ENCODE measurements at regions not wholly inside any gene's neighbourhood (a gene's known extent, or its start where the extent isn't known, plus 50 kb on each side); places are given as distances from the start of the nearest gene placed in this dataset.
A peak's percentile ranks its signal among the peaks of the same experiment; 100 is the strongest.

GRCh38 chr3:42037318-42037945 is 53.7 kb upstream of the TRAK1 start:
- no peak for TF ChIP-seq RAD21 (IDR thresholded peaks at IDR 0.05; ENCODE audit: low read depth)
- TF ChIP-seq EGR1 (IDR thresholded peaks at IDR 0.05) = no peak
- TF ChIP-seq NFIC (IDR thresholded peaks at IDR 0.05) = no peak
- TF ChIP-seq FOXM1 (IDR thresholded peaks at IDR 0.05; ENCODE audit: borderline replicate concordance, low read depth) = no peak

GRCh38 chr3:42036483-42036823 is 54.7 kb upstream of the TRAK1 start:
- TF ChIP-seq EGR1 (IDR thresholded peaks at IDR 0.05) = no peak
- no peak for TF ChIP-seq ZBTB7A (IDR thresholded peaks at IDR 0.05; ENCODE audit: low read depth)
- no peak for TF ChIP-seq TAF1 (IDR thresholded peaks at IDR 0.05; ENCODE audit: low read depth)
- TF ChIP-seq NFIC (IDR thresholded peaks at IDR 0.05) = no peak
- peak; percentile 42; the same call in 1 of the 2 replicates for TF ChIP-seq TEAD4 (IDR thresholded peaks at IDR 0.05)

GRCh38 chr3:42035816-42036482 is 55.2 kb upstream of the TRAK1 start:
- TF ChIP-seq EGR1 (IDR thresholded peaks at IDR 0.05) (no peak), YY1 (IDR thresholded peaks at IDR 0.05; ENCODE audit: low read depth) (no peak), FOXM1 (IDR thresholded peaks at IDR 0.05; ENCODE audit: borderline replicate concordance, low read depth) (no peak), MAX (IDR thresholded peaks at IDR 0.05) (no peak), TCF12 (IDR thresholded peaks at IDR 0.05; ENCODE audit: low read depth) (no peak), TEAD4 (IDR thresholded peaks at IDR 0.05) (no peak), TAF1 (IDR thresholded peaks at IDR 0.05; ENCODE audit: low read depth) (no peak), NFIC (IDR thresholded peaks at IDR 0.05) (no peak), REST (IDR thresholded peaks at IDR 0.05; ENCODE audit: low read depth) (no peak), ZBTB7A (IDR thresholded peaks at IDR 0.05; ENCODE audit: low read depth) (no peak), CEBPB (IDR thresholded peaks at IDR 0.05) (no peak), CREB1 (IDR thresholded peaks at IDR 0.05; ENCODE audit: low read depth) (no peak), EP300 (IDR thresholded peaks at IDR 0.05; ENCODE audit: borderline replicate concordance) (no peak), RAD21 (IDR thresholded peaks at IDR 0.05; ENCODE audit: low read depth) (no peak)

GRCh38 chr3:42035007-42035406 is 56.1 kb upstream of the TRAK1 start:
- TF ChIP-seq TCF12 (IDR thresholded peaks at IDR 0.05; ENCODE audit: low read depth) = no peak
- no peak for TF ChIP-seq YY1 (IDR thresholded peaks at IDR 0.05; ENCODE audit: low read depth)
- no peak for TF ChIP-seq RAD21 (IDR thresholded peaks at IDR 0.05; ENCODE audit: low read depth)
- TF ChIP-seq EGR1 (IDR thresholded peaks at IDR 0.05) = no peak
- TF ChIP-seq TAF1 (IDR thresholded peaks at IDR 0.05; ENCODE audit: low read depth) = no peak
- no peak for TF ChIP-seq TEAD4 (IDR thresholded peaks at IDR 0.05)
- no peak for TF ChIP-seq FOXM1 (IDR thresholded peaks at IDR 0.05; ENCODE audit: borderline replicate concordance, low read depth)
- no peak for TF ChIP-seq MAX (IDR thresholded peaks at IDR 0.05)
- TF ChIP-seq EP300 (IDR thresholded peaks at IDR 0.05; ENCODE audit: borderline replicate concordance) = no peak
- TF ChIP-seq NFIC (IDR thresholded peaks at IDR 0.05) = no peak
- no peak for TF ChIP-seq ZBTB7A (IDR thresholded peaks at IDR 0.05; ENCODE audit: low read depth)
- TF ChIP-seq USF1 (IDR thresholded peaks at IDR 0.05) = no peak

GRCh38 chr3:42033741-42034140 is 57.4 kb upstream of the TRAK1 start:
- TF ChIP-seq YY1 (IDR thresholded peaks at IDR 0.05; ENCODE audit: low read depth) = no peak
- no peak for TF ChIP-seq ZBTB7A (IDR thresholded peaks at IDR 0.05; ENCODE audit: low read depth)
- no peak for TF ChIP-seq FOXM1 (IDR thresholded peaks at IDR 0.05; ENCODE audit: borderline replicate concordance, low read depth)
- TF ChIP-seq EGR1 (IDR thresholded peaks at IDR 0.05) = no peak
- TF ChIP-seq TEAD4 (IDR thresholded peaks at IDR 0.05) = no peak
- TF ChIP-seq USF1 (IDR thresholded peaks at IDR 0.05) = no peak
- TF ChIP-seq REST (IDR thresholded peaks at IDR 0.05; ENCODE audit: low read depth) = no peak
- TF ChIP-seq TCF12 (IDR thresholded peaks at IDR 0.05; ENCODE audit: low read depth) = no peak
- TF ChIP-seq TAF1 (IDR thresholded peaks at IDR 0.05; ENCODE audit: low read depth) = no peak
- TF ChIP-seq RAD21 (IDR thresholded peaks at IDR 0.05; ENCODE audit: low read depth) = no peak
- no peak for TF ChIP-seq CEBPB (IDR thresholded peaks at IDR 0.05)
- TF ChIP-seq EP300 (IDR thresholded peaks at IDR 0.05; ENCODE audit: borderline replicate concordance) = no peak
